ENCODE measurements at regions not wholly inside any gene's neighbourhood (a gene's known extent, or its start where the extent isn't known, plus 50 kb on each side); places are given as distances from the start of the nearest gene placed in this dataset.

DNA sequence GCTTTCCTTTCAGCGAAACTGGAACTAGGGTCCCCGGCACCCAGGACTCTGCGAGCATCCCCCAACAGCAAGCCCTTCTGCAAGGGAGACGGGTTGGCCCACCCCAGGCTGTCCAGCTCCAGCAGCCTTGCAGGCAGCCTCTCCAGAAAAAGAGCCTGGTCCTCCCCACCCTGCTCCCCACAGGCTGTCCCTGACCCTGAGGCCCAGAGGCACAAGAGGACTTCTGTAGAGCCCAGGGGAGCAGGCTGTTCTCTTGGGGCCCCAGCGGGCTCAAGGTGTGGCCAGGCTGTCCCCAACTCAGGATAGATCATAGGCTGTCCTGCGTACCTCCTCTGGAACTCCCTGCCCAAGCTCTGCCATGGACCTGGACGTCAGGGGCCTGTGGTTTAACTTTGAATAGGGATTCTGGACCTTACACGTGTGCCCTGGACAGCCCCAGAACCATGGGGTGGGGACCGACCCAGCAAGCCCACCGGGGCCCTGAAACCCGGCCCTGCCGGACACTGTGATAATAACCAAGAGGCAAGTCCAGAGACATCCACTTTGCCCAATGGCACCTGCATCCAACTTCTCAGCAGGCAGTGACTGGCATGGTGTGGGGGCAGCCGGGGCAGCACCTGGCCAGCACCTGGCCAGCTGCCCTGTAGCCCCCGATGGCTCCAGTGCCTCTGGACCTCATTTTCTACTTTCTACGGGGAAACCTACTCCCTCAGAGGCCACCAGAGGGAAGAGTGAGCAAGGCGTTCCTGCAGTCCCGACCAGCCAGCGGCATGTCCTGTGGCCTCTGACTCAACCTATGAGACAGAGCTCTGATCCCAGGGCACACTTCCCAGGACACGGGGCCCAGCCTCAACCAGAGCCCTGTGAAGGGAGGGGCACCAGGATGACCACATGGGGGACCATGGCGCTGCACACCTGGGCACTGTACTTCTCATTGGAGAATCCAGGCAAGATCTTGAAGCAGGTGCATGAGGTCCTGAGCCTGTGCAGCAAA is 50.9 kb upstream of the TPM4 start:
- Histone ChIP-seq H2AFZ (ENCODE audit: low read length) (no peak overlapping the region), H3K9me3 (ENCODE audit: control insufficient read depth, insufficient read depth, low read depth, low read length) (no peaks in the 10 kb centered on the region), H3K36me3 (ENCODE audit: control insufficient read depth, insufficient read depth, low read length) (no peaks in the 10 kb centered on the region), H3K4me2 (ENCODE audit: extremely low read depth, insufficient read depth, low read length) (no peak overlapping the region), H4K20me1 (ENCODE audit: control insufficient read depth, extremely low read depth, insufficient read depth, low read length) (no peaks in the 10 kb centered on the region), H3K9ac (ENCODE audit: insufficient read depth, low read length) (no peak overlapping the region), H3K27me3 (ENCODE audit: control insufficient read depth, insufficient read depth, low read length) (no peaks in the 10 kb centered on the region), H3K4me3 (replicated peaks in 1 of 4; ENCODE audit: control extremely low read depth in 1 of 4, insufficient read depth in 1 of 4, low read depth in 3 of 4, low read length in 4 of 4) (no peak overlapping the region), H3K4me1 (ENCODE audit: control insufficient read depth, extremely low read depth, insufficient read depth, low read length) (no peaks in the 10 kb centered on the region), H3K27ac (ENCODE audit: insufficient read depth, low read length) (no peak overlapping the region), H3K79me2 (ENCODE audit: control insufficient read depth, insufficient read depth, low read length) (no peaks in the 10 kb centered on the region)
- TF ChIP-seq EZH2 (IDR thresholded peaks at IDR 0.05; ENCODE audit: low read length, missing control alignments) (no peak), CTCF (conservative IDR thresholded peaks at IDR 0.05 in 1 of 2, IDR thresholded peaks at IDR 0.05 in 1 of 2; ENCODE audit: low read depth in 1 of 2, low read length in 2 of 2) (peak; percentile 58 to 69)
- DNase-seq (ENCODE audit: low read depth in 2 of 2), result peak; percentile 36 to 66

- Histone ChIP-seq H4K20me1 (ENCODE audit: control insufficient read depth, extremely low read depth, insufficient read depth, low read length) (no peaks in the 10 kb centered on the region), H3K36me3 (ENCODE audit: control insufficient read depth, insufficient read depth, low read length) (no peaks in the 10 kb centered on the region), H3K4me1 (ENCODE audit: control insufficient read depth, extremely low read depth, insufficient read depth, low read length) (no peaks in the 10 kb centered on the region), H3K4me3 (replicated peaks in 1 of 4; ENCODE audit: control extremely low read depth in 1 of 4, insufficient read depth in 1 of 4, low read depth in 3 of 4, low read length in 4 of 4) (no peak overlapping the region), H3K9ac (ENCODE audit: insufficient read depth, low read length) (no peak overlapping the region), H3K79me2 (ENCODE audit: control insufficient read depth, insufficient read depth, low read length) (no peaks in the 10 kb centered on the region), H3K4me2 (ENCODE audit: extremely low read depth, insufficient read depth, low read length) (no peak overlapping the region), H3K27ac (ENCODE audit: insufficient read depth, low read length) (no peak overlapping the region), H3K9me3 (ENCODE audit: control insufficient read depth, insufficient read depth, low read depth, low read length) (no peaks in the 10 kb centered on the region), H3K27me3 (ENCODE audit: control insufficient read depth, insufficient read depth, low read length) (no peaks in the 10 kb centered on the region), H2AFZ (ENCODE audit: low read length) (no peak overlapping the region)
- TF ChIP-seq EZH2 (IDR thresholded peaks at IDR 0.05; ENCODE audit: low read length, missing control alignments) (no peak), CTCF (conservative IDR thresholded peaks at IDR 0.05 in 1 of 2, IDR thresholded peaks at IDR 0.05 in 1 of 2; ENCODE audit: low read depth in 1 of 2, low read length in 2 of 2) (no peak)
- DNase-seq (ENCODE audit: low read depth in 2 of 2), result no peak
Measured at GRCh38 chr19:16026131-16026530, 50.2 kb upstream of the TPM4 start.
